ACHN (cell line): ENCODE measurements at regions not wholly inside any gene's neighbourhood (a gene's known extent, or its start where the extent isn't known, plus 50 kb on each side); places are given as distances from the start of the nearest gene placed in this dataset.
A peak's percentile ranks its signal among the peaks of the same experiment; 100 is the strongest.
"Not testable (repeated sequence)": the region's sequence is repeated elsewhere in the genome, so short reads cannot be mapped to it uniquely, and the experiment has no call there.

Source experiments
- DNase-seq: peaks from one replicate; pipeline ENCODE4 v3.0.0-alpha.2; 2015
- in situ Hi-C: cut with HindIII; loops from 2 replicates; pipeline ENCODE4 v1.10.0; 2017; ENCODE audit warnings: low sequenced_read_pairs, low pct_ligation_motif_present, low pct_unique_long_range_greater_than_20kb

DNA sequence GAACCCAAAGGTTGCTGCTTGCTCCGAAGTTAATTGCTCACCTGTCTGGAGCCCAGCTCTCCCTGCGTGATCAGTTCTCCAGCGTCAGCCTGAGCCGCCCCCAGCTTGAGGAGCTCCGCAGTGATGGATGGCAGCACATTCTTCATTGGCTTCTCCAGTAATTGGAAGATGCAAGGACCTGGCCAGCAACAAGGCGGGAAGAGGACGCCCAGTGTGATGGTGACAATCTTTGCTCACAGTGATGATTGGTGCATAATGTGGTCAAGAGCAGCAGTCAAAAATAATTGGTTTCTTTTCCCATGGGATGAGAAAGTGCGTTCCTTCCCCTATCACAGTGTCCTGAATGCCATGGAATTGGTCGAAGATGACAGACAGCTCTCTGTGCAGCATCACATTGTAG is 102.4 kb upstream of the SPDYE9 start:
- DNase-seq, in situ Hi-C loops: not testable (repeated sequence)

- in situ Hi-C loops, DNase-seq: not testable (repeated sequence)
These were observed 100.9 kb upstream of the SPDYE9 start for GRCh38 chr7:73186589-73187309.

- DNase-seq, in situ Hi-C loops: not testable (repeated sequence)
These were observed 91.0 kb upstream of the SPDYE9 start for GRCh38 chr7:73176813-73177212.

GRCh38 chr7:73175322-73175721 is 89.5 kb upstream of the SPDYE9 start:
- in situ Hi-C loops, DNase-seq: not testable (repeated sequence)

- DNase-seq, in situ Hi-C loops: not testable (repeated sequence)
These were observed 85.1 kb upstream of the SPDYE9 start for GRCh38 chr7:73170902-73171301.

- DNase-seq, in situ Hi-C loops: not testable (repeated sequence)
These were observed 84.6 kb upstream of the SPDYE9 start for GRCh38 chr7:73170415-73170814.

- DNase-seq: not testable (repeated sequence)
These were observed 80.3 kb upstream of the SPDYE9 start for GRCh38 chr7:73166152-73166551.

DNA sequence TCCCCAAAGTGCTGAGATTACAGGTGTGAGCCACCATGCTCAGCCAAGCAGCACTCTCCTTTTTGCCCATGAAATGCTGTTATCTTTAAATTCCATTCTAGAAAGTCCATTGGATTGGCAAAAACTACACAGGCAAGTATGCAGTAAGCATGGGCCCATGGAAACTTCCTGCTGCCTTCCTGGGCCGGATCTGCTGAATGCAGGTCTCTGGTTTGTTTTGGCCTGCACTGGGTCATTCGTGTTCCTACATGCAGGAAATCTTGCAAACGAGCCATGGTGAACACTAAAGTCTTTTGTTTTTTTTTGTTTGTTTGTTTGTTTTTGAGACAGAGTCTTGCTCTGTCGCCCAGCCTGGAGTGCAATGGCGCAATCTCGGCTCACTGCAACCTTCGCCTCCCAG is 76.8 kb upstream of the SPDYE9 start:
- DNase-seq, in situ Hi-C loops: not testable (repeated sequence)

More at GRCh38 chr7:73166152-73166551, 80.3 kb upstream of the SPDYE9 start:
- in situ Hi-C loops: not testable (repeated sequence)

DNA sequence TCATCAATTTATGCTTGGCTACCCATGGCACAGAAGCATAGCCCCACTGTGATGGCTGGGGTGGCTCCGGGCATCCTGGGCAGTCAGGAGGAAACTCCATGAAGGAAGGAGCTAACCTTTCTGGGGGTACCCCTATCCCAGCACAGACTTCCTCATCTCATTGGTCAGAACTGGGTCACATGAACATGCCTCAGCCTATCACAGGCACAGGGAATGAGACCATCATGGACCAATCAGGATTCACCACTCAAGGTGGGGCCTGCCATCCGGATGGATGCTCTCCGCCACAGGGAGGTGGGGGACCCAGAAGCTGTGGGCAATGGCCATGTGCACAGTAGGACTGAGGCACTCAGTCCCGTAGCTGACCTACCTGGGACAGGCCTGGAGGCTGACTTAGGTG is 75.9 kb upstream of the SPDYE9 start:
- DNase-seq, in situ Hi-C loops: not testable (repeated sequence)

DNA sequence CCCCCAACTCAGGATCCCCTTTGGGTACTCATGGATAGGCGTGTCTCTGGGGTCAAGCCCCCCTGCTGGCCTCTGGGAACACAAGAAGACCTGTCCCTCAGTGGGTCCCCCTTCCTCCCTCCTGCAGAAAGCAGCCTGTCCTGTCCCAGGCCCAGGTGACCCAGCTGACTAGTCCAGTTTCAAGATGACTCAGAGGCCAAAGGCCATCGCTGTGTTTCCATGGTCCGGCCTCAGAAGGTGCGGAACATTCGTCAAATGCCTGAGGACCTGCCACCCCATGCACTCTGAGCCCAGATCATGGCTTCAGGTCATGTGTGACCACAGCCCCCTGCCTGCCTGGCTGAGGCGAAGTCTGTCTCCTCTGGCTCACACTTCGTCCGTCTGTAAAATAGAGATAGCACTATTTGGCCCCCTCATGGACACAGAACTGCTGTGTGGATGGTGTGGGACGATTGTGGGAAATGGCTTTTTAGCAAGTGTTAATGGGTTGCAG is 71.4 kb upstream of the SPDYE9 start:
- DNase-seq, in situ Hi-C loops: not testable (repeated sequence)

DNA sequence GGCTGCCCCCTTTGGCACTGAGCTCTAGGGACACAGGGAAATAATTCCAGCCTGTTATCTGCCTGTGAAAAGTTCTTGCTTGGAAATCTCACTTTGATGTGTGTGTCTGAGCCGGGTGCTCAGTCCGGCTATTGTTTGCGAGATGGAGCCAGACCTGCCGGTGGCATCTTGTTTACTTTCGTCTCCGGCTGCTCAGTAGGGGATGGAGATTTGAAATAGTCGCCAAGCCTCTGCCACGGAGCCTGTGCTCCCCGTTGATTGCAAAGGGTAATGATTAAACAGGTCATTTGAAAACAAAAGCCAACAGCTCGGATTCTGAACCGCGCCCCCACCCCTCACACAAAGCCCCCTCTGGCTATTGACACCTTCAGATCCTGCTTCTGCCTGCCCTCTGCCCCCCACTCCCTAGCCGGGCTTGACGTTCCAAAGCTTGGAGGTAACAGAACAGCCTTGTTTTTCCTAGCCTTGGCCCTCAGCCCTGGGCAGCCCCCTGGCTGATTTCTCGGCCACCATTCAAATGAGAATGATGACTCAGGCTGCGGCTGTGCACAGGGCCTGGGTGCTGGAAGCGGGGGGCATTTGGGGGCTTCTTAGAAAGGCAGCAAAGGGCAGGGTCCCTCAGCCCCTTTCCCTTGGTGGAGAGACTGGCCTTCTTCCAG is 70.8 kb upstream of the SPDYE9 start:
- in situ Hi-C loops, DNase-seq: not testable (repeated sequence)

DNA sequence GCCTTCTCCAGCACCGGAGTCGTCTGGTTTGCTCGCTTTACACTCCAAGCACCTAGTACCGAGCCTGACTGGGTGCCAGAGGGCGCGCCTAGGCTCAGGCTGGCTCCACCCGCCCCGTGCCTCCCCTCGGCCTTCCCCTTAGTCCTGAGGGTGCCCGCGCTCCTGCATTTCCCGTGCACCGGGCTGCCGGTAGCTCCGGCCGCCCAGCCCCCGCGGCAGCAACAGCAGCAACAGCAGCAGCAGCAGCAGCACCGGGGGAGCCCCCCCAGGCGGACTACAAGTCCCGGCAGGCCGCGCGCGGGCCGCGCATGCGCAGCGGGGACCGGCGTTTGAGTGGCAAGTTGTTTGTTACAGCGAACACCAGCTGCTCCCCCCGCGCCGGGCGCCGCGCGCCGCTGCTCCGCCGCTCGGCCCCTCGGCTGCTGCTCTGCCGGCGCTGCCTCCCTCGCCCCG is 68.8 kb upstream of the SPDYE9 start:
- in situ Hi-C loops: not testable (repeated sequence)
- DNase-seq: peak; percentile 68

DNA sequence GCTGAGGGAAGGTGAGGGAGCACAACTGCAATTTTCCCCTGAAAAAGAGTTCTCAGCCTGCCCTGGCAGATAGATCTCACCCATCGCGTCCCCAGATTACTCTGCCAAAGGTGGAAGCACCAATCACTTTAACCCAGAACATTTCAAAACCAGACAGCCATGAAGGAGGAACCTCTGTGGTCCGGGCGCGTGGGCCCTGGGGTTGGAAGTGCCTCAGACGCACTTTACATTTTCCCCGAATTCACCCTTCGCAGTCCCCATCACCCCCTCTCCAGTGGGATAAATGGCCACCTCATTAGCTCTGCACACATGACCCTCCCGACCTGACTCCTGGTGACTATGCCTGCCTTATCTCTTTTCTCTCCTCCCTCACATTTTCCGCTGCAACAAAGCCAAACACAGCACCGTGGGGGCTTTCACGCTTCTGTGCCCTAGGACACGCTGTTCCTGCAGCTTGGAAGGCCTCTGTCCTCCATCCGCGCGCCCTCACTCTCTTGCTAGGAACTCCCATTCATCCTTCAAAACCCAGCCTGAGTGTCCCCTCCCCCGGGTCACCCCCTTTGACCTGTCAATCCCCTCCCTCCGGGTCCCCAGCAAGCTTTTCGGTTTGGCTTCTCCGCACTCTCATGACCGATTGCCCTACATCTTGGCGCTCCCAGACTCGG is 68.2 kb upstream of the SPDYE9 start:
- in situ Hi-C loops, DNase-seq: not testable (repeated sequence)

- in situ Hi-C loops, DNase-seq: not testable (repeated sequence)
These were observed 62.7 kb upstream of the SPDYE9 start for GRCh38 chr7:73148570-73148969.

DNA sequence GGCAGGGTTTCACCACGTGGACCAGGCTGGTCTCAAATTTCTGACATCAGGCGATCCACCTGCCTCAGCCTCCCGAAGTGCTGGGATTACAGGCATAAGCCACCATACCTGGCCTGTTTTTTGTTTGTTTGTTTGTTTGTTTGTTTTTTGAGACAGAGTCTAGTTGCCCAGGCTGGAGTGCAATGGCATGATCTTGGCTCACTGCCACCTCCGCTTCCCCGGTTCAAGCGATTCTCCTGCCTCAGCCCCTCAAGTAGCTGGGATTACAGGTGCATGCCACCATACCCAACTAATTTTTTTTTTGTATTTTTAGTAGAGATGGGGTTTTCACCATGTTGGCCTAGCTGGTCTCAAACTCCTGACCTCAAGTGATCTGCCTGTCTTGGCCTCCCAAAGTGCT is 61.8 kb upstream of the SPDYE9 start:
- in situ Hi-C loops, DNase-seq: not testable (repeated sequence)

GRCh38 chr7:73143993-73144392 is 58.2 kb upstream of the SPDYE9 start:
- in situ Hi-C loops, DNase-seq: not testable (repeated sequence)

- DNase-seq, in situ Hi-C loops: not testable (repeated sequence)
These were observed 52.1 kb upstream of the SPDYE9 start for GRCh38 chr7:73137922-73138321.
